ENCODE measurements at regions not wholly inside any gene's neighbourhood (a gene's known extent, or its start where the extent isn't known, plus 50 kb on each side); places are given as distances from the start of the nearest gene placed in this dataset.

DNA sequence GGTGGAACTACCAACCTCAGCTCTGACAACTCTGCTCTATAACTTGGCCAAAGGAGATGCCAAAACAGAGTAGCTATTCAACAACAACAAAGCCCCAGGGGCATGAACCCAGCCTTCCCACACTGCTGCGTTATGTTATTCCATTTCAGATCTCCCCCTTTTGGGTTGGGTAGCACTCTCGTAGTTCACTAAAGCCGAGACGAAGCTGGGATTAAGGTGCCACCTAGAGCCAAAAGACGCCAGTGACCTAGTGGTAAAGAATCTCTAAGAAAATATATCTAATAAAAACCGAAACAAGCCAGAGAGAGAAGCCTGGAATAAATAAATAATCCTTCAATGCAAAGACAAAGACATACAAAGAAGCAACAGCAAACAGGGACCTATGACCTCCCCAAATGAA lies 217.3 kb downstream of the HERPUD2 start:
- DNase-seq = no peak
- TF ChIP-seq POLR2A (IDR thresholded peaks at IDR 0.05; ENCODE audit: low read length) = no peak
- no peak for TF ChIP-seq GATA1 (IDR thresholded peaks at IDR 0.05; ENCODE audit: low read depth, low read length)

- TF ChIP-seq GATA1 (IDR thresholded peaks at IDR 0.05; ENCODE audit: low read depth, low read length) = no peak
- DNase-seq = no peak
Observed at GRCh38 chr7:35474100-35474499, 220.2 kb upstream of the TBX20 start.

- TF ChIP-seq GATA1 (IDR thresholded peaks at IDR 0.05; ENCODE audit: low read depth, low read length) (no peak), POLR2A (IDR thresholded peaks at IDR 0.05; ENCODE audit: low read length) (no peak)
- DNase-seq = no peak
Observed at GRCh38 chr7:35468606-35469005, 214.7 kb upstream of the TBX20 start.

GRCh38 chr7:35467456-35467978 lies 213.6 kb upstream of the TBX20 start:
- TF ChIP-seq POLR2A (IDR thresholded peaks at IDR 0.05; ENCODE audit: low read length) = no peak
- no peak for TF ChIP-seq GATA1 (IDR thresholded peaks at IDR 0.05; ENCODE audit: low read depth, low read length)
- no peak for DNase-seq

DNA sequence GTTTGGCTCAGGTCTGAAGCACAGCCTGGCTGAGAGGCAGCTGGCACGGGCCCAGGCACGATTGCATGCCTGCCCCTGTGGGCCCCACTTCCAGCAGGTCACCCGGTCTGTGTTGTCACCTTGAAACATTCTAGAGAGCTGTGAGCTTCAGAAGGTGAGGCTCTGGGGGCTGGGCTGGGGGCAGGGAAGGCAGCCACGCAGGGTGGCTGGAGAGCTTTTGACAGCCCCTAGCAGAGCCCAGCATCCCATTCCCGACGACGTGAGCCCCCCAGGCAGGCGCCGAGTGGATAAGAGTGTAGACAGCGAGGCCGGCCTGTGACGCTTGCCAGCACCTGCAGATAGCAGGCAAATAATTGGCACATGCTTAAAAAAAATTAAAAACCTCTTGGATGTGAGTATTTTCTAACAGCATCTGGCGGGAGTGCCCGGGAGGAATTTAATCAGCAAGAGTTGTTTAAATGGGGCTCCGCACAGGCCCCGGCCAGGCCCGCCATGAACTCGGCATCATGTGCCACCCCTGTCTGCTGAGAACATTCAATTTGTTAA lies 212.0 kb upstream of the TBX20 start:
- TF ChIP-seq GATA1 (IDR thresholded peaks at IDR 0.05; ENCODE audit: low read depth, low read length) (no peak), POLR2A (IDR thresholded peaks at IDR 0.05; ENCODE audit: low read length) (no peak)
- DNase-seq = no peak

GRCh38 chr7:35463751-35464150 lies 209.9 kb upstream of the TBX20 start:
- TF ChIP-seq GATA1 (IDR thresholded peaks at IDR 0.05; ENCODE audit: low read depth, low read length) (no peak), POLR2A (IDR thresholded peaks at IDR 0.05; ENCODE audit: low read length) (no peak)
- no peak for DNase-seq

DNA sequence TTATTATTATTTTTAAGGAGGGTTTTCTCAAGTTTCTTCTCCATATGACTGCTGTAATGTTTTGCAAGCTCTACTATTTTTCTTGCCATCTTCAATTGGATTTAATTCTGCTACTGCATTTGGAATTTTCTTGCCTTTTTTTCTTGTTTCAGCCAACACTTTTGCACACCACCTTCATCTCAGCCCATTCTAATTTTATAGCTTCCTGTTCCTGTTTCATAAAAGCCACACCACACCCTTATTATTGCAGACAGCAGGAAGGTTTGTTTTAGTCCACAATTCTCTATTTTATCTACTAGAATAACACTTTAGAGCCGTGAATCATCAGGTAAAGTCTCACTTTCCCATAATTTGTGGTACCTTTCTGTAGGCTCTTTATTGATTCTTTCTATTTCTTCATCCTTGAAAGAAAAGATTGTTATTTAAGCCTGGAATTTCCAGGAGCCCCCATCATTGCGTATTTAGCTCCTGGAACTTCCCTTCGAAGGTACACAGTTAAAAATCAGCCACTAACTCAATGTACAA lies 209.3 kb upstream of the TBX20 start:
- DNase-seq = no peak
- TF ChIP-seq GATA1 (IDR thresholded peaks at IDR 0.05; ENCODE audit: low read depth, low read length) (no peak), POLR2A (IDR thresholded peaks at IDR 0.05; ENCODE audit: low read length) (no peak)

DNA sequence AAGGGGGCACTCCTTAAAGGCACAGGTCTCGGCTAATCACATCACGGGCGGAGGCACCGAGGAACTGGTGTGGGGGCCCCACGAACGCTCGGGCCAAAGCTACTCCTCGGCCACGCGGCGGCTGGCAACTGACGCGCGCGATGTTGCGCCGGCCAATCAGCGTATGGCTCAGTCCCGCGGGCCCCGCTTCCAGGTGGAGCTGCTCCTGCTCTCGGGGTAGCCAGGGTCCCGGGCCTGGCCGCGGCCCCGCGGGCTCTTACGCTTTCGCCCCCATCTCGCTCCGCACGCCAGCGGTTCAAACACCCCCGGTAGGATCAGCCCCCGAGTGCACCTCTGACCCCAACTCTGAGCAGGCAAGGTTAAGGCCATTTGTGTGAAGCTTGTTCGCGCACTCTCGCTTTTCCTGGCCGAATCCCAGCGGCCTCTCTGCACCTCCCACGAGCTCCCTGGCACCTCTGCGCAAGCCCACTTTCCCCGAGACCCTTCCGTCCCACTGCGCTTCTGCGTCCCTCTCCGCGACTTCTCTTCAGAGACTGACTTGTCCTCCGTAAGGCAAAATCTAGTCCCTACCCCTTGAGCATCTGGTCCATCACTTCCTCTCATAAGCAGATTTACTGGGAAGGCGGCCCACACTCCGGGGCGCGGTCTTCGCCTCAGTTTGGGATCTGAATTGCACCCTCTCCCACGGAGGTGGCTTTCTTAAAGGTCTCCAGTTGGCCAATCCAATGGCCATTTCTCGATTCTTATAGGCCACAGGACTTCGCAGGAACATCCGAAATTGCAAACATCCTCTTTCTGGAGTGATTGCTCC lies 200.9 kb upstream of the TBX20 start:
- TF ChIP-seq GATA1 (IDR thresholded peaks at IDR 0.05; ENCODE audit: low read depth, low read length) = no peak
- no peak for TF ChIP-seq POLR2A (IDR thresholded peaks at IDR 0.05; ENCODE audit: low read length)
- no peak for DNase-seq

GRCh38 chr7:35450456-35451214 lies 196.7 kb upstream of the TBX20 start:
- DNase-seq = no peak
- TF ChIP-seq GATA1 (IDR thresholded peaks at IDR 0.05; ENCODE audit: low read depth, low read length) (no peak), POLR2A (IDR thresholded peaks at IDR 0.05; ENCODE audit: low read length) (no peak)

- TF ChIP-seq GATA1 (IDR thresholded peaks at IDR 0.05; ENCODE audit: low read depth, low read length) (no peak), POLR2A (IDR thresholded peaks at IDR 0.05; ENCODE audit: low read length) (no peak)
Observed at GRCh38 chr7:35448486-35448885, 194.6 kb upstream of the TBX20 start.

DNA sequence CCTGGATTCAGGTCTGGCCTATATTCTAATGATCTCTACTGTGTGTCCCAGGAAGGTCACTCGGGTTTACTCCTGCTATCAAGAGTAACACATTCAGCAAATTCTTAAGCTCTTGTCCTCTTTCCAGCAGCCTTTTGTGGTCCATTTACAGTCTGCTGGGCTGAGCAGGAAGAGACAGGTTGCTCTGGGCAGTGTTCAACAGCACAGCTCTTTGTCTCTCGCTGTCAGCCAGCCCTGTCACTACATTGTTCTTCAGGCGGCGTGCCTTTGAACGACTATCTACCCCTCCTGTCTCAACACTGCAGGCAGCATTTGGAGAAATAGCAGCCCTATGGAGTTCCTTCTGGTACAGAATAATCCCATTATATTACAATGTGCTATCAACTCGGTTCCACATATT lies 192.2 kb upstream of the TBX20 start:
- TF ChIP-seq POLR2A (IDR thresholded peaks at IDR 0.05; ENCODE audit: low read length) (no peak), GATA1 (IDR thresholded peaks at IDR 0.05; ENCODE audit: low read depth, low read length) (no peak)
- no peak for DNase-seq

More at GRCh38 chr7:35448486-35448885, 194.6 kb upstream of the TBX20 start:
- no peak for DNase-seq

DNA sequence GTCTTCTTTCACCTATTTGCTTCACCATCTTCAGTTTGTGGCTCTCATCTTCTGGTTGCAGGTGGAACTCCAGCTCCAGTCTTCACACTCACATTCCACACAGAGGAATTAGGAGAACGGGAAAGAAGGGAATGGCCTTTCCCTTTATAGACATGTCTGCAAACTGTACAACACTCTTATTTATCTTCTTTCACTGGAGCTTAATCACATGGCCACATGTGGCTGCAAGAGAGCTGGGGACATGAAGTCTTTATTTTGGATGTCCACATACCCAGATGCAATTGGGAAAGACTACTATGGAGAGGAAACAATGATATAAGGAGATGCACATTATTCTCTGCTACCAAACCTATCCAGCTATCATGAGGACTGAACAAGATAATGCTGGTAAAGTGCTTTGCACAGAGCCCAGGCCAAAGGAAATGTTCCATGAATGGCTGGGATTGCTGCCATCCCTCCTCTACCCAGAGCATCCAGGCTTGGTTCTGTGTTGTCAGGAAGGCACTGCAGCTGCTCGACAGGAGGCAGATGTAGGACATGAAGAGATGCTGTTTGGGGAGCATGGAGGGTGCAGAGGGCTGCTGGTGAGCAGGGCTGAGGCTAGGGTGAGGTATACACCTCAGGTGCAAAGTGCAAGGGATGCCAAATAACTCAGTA lies 183.8 kb upstream of the TBX20 start:
- TF ChIP-seq POLR2A (IDR thresholded peaks at IDR 0.05; ENCODE audit: low read length) (no peak), GATA1 (IDR thresholded peaks at IDR 0.05; ENCODE audit: low read depth, low read length) (no peak)
- DNase-seq = no peak

- TF ChIP-seq POLR2A (IDR thresholded peaks at IDR 0.05; ENCODE audit: low read length) = no peak
- no peak for TF ChIP-seq GATA1 (IDR thresholded peaks at IDR 0.05; ENCODE audit: low read depth, low read length)
- no peak for DNase-seq
Observed at GRCh38 chr7:35436452-35436851, 182.6 kb upstream of the TBX20 start.
